ENCODE measurements at regions not wholly inside any gene's neighbourhood (a gene's known extent, or its start where the extent isn't known, plus 50 kb on each side); places are given as distances from the start of the nearest gene placed in this dataset.

DNA sequence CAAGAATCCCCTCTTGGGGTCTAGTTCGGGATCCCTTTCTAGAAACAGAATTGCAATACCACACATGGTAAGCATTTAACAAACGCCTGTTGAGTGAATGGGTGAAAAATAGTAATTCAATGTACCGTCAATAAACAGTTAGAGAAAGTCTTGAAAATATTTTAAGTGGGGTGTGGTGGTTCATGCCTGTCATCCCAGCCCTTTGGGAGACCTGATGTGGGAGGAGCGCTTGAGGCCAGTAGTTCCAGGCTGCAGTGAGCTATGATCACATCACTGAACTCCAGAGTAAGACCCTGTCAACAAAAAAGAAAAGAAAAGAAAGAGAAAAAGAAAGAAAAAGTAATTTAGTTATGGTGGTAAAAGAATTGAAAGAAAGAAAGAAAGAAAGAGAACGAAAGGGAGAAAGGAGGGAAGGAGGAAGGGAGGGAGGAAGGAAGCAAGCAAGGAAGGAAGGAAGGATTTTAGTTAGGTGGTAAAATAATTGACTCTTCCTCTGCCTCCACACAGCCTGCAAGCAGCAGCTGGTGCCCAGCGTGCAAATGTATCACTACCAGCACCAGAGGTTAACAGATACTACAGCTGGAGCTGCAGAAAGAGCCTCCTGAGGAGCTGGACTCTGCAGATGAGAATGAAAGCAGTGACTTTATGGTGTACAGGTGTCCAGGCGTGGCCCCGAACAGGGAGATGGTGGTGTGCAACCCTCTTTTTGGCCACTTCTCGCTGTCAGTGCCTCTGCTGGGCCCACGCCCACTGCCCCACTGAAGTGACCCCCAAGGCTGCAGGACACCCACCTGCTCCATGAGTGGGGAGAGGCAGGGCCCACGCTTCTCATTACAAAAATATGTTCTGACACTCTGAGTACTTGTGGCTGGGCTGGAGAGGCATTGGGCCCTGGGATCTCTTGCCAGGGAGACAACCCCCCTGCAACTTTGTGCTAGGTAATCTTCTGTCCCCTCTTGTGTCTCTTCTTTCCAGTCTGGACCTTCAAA, 135.4 kb downstream of the BAMBI start:
- DNase-seq = no peak

DNA sequence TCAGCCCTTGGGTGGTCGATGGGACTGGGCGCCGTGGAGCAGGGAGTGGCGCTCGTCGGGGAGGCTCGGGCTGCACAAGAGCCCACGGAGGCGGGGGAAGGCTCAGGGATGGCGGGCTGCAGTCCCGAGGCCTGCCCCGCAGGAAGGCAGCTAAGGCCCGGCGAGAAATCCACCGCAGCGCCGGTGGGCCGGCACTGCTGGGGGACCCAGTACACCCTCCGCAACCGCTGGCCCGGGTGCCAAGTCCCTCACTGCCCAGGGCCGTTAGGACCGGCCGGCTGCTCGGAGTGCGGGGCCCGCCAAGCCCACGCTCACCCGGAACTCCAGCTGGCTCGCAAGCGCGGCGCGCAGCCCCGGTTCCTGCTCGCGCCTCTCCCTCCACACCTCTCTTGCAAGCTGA, 138.4 kb downstream of the BAMBI start:
- no peak for DNase-seq

DNA sequence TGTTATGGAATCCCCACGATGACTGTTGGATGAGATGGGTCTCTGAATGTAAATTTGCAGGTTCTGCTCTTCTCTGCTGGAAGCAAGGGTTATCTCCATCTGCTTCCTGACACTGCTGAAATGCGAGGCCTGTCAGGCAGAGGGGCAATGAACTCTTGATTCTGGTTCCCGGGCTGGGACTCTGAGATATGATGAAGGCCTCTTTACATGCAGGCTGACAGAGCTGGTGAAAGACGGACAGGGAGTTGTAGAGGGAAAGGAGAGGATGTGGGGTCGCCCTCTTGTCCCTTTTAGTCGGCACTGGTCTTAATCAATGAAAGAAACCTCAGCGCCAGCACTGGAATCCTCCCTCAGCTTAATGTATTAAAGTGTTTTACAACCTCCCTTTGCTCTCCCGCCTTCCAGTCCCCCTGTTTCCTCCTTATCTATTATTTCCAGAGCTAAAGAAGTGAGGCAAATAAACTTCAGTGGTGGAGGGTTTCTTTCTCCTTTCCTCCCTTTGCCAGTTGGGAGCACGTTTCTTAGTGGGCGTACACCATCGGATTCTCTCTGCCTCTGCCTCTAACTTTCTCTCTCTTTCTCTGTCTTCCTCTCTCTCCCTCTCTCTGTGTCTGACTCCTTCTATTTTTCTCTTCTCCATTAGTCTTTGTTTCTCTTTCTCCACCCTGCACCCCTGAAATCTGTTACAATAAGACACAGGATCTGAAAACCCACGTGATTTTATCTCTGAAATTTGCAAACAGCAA, 145.6 kb downstream of the BAMBI start:
- no peak for DNase-seq

DNA sequence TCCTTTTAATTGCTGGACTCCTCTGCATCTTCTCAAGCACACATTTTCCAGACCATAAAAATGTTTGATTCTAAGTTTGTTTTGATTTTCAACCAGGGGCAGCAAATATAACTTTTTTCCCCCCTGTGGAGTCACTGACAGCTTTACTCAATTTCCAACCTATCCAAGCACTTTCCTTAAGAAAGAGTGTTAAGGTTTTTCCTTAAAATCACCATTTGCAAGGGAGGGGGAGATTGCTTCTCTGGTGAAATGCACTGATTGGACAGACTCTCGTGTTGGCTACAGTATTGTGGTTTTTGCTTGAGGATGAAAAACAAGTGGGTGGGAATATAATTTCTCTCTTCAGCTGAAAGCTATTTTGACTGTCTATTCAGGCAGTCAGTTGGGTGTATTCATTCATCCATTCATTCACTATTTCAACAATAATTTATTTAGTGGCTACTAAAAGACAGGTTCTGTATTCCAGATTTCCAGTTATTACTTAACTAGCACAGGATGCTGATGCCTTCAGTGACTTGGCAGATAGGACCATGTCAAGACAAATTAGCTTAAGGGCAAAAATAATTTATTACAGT, 146.3 kb downstream of the BAMBI start:
- no peak for DNase-seq

DNA sequence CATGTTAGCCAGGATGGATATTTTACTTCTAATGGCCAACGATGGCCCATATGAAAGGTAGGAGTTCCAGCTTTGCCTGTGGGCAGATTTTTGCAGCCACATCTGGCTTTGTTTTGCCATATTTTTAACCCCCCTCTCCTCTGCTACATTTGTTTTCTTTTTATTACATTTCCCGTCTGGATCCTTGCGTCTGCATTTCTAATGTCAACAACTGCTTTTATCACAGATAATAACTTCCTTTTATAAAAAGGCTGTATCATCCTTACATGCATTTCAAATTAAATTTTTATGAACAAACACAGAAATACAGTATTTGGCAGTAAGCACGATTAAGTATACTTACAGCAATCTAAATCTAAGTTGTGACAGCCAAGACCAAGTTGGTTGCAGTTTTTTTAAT, 156.0 kb downstream of the BAMBI start:
- no peak for DNase-seq

DNA sequence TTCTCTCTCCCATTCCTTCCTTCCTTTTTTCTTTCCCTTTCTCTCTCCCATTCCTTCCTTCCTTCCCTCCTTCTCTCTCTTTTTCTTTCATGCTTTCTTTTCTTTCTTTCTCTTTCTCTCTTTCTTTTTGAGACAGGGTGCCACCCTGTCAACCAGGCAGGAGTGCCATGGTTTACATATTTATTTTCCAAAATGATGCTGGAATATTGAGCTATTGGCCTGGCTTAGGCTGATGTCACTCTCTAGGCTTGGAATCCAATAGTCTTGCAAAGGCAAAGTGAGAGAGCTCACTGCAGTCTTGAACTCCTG, 159.1 kb downstream of the BAMBI start:
- DNase-seq = no peak

DNA sequence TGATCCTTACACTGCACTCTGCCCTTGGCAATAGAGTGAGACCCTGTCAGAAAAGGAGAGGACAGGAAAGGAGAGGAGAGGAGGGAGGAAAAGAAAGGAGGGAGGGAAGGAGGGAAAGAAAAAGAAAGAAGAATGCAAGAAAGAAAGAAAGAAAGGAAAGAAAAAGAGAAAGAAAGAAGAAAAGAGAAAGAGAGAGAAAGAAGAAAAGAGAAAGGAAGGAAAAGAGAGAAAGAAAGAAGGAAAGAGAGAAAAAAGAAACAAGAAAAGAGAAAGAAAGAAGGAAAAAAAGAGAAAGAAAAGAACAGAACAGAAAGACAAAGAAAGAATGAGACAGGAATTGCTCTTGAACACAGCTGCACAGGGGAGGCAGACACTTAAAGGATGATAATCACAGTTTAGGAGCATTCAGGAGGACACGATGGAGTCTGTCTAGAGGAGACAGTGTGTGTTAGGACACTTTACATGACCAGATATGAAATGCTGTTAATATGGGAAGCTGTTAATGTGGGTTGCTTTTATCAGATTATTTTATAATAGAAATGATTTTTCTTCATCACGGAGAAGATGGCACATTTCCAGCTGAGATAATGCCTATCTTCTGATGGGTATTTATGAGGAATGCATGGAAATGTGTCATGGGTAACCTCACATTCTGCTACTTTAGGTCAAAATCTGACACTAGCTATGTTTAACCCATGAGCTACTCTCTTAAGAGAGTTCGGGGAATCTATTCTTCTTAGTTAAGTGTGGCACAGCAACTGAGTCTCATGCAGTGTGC, 160.5 kb downstream of the BAMBI start:
- DNase-seq = no peak

DNA sequence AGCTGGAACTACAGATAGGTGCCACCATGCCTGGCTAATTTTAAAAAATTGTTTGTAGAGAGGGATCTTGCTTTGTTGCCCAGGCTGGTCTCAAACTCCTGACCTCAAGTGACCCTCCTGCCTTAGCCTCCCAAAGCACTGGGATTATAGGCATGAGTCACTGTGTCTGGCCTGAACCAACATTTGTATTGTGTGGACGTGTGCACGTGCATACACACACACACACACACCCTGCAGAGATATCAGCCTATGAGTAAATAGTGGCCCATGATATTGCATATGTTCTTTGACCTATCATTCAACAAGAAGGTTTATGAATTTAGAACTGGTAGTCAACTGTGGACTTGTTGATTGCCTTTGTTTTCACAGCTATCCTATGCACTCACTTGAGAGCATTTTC, 161.6 kb downstream of the BAMBI start:
- DNase-seq = no peak

DNA sequence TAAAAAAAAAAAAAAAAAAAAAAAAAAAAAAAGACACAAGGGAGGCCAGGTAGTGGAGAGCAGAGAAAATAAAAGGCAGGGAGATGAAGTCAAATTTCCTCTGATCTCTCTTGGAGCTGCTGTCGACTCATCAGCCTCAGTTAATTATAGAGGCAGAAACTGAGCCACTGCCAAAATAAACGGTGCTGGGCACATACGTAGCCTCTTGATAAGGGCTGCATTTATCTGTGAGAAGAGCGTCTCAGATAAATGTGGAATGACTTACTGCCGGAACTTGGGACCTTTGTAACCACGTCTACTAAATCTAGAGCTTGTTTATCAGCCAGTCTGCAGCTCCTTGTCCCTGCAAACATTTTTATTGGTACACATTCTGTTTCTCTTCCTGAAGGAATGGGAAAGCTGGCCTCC, 162.3 kb downstream of the BAMBI start:
- DNase-seq = no peak

DNA sequence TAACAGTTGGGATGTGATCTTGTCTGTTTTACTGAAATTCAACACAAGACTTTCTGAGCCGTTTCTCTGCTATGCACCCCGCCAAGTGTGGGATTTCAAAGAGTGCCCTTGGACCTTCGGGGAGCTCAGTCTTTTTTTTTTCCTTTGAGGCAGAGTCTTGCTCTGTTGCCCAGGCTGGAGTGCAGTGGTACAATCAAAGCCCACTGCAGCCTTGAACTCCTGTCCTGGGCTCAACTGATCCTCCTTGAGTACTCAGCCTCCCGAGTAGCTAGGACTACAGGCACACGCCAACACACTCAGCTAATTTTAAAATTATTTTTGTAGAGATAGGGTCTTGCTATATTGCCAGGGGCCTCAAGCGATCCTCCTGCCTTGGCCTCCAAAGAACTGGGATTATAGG, 162.9 kb downstream of the BAMBI start:
- no peak for DNase-seq

DNA sequence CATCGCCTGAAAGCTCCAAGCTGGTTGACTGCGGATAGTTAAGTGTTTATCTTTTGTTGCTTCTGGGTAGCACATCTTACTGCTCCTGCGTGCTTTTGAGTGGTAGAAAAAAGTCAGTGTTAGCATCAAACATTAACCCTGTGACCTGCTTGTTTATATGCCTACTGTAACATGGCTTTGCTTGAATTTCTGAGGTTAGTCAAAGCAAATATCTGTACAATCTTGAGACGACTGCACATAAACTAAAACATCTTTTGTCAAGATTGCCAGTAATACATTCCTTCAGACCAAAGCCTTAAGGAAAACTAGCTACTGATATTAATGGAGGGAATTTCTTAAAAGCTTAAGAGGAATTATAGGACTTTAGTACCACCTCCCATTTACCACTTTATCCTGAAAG, 163.7 kb downstream of the BAMBI start:
- DNase-seq = no peak

DNA sequence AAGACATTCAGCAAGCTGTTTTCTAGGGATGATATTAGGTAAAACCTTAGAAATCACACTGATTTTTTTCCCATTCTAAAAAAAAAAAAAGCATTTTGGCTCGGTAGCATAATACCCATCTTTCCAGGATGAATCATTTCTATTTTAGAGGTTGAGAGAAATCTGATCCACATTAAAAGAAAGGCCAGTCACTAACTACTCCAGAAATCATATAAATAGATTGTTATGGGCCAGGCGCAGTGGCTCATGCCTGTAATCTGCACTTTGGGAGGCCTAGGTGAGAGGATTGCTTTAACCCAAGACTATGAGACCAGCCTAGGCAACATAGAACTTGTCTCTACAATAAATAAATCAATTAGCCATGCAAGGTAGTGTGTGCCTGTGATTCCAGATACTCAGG, 164.3 kb downstream of the BAMBI start:
- DNase-seq = no peak

DNA sequence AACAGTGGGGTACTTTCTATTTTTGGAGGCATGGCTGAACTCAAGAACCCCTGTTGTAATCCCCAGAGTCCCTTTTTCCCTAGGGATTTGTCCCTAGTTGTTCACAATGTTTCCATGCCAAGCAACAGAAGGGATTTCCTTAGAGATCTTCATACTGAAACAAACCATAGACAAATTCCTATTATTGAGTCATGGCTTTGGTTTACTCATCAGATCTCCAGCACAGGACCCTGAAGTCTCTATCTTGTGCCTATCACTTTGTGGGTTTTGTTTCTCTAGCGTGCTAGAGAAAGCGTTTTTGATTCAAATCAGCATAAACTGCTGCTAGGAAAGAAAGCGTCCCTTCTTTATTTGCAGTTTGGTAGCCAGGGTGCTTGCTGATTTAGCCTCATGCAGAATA, 165.0 kb downstream of the BAMBI start:
- DNase-seq = no peak

DNA sequence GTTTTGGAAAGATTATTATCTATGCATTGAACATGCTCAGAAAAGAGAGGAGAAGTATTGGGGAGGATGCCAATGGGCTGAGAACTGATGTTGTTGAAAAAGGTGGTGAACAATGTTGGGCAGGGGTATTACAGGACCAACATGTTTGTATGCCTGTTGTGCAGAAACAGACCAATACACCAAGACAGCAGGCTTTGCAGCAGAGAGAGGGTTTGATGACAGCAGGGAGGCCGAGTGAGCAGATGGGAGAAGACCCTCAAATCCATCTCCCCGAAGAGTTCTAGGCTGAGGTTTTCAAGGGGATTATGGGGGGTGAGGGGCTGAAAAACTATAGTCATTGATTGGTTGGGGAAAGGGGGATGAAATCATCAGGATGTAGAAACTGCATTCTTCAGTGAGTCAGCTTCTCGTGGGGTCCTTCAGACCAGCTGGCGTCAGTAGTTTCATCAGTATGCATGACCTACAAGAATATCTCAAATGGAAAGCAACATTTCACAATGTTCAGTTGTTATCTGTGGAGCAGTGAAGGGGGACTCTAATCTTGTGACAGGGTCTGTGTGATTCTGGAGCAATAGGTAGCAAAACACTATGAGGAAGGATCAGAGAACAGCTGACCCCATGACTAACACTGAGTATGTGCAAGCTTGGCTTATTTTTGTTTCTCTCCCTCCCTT, 167.8 kb downstream of the BAMBI start:
- no peak for DNase-seq

DNA sequence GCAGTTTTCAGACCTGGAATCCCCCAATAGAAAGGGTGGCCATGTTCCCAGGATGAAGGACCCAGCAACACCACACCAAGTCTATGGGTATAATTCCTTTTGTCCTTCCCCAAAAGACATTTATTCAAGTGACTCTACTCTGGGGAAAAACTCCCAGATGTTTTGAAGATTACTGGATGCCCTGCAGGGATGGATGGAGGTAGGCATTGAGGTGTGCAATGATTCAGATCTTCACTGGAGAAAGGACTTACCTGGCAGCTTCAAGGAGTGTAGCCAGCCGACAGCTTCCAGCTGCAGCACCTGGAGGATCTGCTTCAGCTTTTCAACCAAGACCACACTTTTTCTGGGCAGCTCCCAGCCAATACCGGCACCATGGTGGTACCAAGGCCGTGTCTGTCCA, 172.0 kb downstream of the BAMBI start:
- no peak for DNase-seq

DNA sequence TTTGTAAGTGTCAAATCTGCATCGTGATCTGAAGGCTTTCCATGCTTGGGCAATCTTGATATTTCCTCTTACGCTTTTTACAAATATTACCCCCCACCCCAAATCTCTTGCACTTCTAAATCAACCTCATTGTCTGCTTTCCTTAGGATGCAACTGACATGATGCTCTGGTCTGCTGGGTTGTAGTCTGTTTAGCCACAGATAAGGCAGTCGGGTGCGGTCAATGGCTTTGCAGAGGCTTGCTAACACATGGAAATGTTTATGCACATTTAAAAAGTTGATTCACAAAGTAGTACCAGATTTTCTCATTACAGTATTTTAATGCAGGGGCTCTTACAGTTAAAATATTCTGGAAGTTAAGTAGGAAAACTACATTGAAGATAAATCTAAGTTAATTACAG, 172.5 kb downstream of the BAMBI start:
- DNase-seq = no peak

DNA sequence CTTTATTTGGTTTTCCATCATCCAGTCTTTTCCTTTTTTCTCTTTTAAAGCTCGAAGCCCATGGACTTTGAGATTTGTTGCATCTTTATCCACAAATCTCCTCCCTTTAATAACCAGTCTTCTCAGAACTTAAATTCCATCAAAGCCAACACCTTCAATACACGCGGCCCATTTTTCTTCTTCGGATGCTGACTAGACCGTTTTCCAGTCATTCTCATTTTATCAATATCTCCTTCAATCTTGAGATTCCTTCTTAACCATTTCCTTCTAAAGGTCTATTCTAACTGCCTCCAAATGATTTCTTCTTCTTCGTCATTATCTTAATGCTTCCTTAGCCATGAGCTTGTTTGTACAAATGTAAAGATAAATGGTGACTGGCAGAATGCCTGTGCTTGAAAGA, 173.5 kb downstream of the BAMBI start:
- no peak for DNase-seq

DNA sequence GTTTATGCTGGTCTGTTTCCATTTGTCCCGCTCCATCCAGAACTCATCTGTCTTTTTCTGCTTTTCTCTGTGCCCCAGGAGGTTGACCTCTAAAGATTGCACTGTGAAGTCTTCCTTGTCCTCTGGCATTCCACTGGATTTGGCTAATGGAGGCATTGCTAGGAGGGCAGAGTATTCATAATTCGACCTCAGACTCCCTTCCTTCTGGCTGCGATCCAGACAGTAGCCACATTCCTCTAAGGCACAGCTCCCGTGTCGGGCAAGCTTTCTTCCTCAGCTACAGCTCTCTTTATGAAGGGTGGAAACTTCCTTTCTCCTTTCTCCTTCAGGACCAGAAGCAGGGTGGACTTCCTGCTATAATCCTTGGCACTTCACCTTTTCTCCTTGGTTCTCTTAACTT, 175.9 kb downstream of the BAMBI start:
- no peak for DNase-seq

DNA sequence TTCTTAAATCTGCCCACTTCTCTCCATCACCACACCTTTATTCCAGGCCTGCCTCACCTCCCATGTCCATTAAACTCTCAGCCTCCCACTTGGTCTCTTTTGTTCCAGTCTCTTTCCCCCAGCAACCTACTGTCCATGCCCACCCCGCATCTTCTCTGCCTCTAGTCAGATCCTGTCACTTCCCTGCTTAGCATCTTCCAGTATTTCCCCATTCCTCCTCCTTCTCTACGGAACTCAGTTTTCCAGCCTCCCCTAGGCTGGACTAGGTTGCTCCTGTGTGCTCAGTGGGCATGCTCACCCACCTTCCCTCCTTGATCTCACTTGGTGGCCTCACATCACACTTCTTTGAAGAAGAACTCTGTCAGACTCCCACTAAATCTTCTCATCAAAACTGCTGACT, 179.8 kb downstream of the BAMBI start:
- no peak for DNase-seq

DNA sequence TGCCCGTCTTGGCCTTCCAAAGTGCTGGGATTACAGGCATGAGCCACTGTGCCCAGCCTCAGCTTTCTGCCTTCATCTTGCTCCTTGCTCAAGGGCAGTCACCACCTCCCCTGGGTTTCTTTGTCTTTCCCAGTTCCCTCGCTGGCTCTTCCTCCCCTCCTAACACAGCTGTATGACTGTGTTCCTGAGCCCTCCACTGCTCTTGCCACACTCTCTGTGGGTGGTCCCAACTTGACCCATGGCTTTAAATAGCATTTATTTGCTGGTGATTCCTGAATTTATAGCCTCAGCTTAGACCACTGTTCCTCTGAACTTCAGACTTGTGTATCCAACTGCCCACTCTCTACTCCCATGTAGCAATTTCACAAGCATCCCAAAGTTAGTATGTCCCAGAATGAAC, 181.3 kb downstream of the BAMBI start:
- no peak for DNase-seq

DNA sequence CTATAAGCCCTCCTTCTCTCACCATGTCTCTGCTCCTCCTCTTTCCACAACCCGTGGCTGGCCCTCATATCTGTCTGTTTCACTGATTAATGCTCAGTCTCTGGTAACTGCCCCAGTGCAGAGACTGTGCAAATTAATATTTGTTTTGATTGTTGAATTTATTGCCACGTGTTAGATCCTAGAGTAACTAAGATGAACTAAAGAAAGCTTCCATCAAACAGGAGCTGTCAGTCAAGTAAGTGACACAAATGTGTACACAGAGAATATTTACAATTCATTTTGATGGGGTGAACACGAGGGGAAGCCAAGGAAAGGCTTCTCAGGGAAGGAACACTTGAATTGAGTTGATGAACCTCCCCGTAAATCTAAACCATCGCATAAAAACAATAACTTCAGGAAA, 182.5 kb downstream of the BAMBI start:
- no peak for DNase-seq

DNA sequence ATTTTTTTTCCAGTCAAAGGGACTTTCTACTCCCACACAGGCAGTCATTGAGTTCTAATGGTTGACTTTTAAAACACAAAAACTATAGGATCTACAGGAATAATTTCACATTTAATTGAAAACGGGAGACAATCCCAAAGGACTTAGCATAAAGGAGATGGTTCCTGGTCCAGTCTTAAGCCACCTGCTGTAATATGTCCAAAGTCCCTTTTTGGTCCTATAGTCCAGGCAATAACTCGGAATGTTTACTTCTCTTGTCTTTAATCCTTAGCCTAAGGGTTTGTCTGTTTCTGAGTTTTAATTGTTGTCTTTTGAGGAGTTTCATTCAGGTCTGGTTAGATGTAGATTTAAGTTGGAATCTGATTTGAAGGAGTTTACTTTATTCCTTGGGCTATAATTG, 184.9 kb downstream of the BAMBI start:
- no peak for DNase-seq
